NCI-H1436 treated with DMSO at 0.1 percent for 48 hours (cell line): ENCODE measurements at regions not wholly inside any gene's neighbourhood (a gene's known extent, or its start where the extent isn't known, plus 50 kb on each side); places are given as distances from the start of the nearest gene placed in this dataset.

Source experiments
- DNase-seq: peaks from one replicate; lab custom pipeline; 2025; lab: John Stamatoyannopoulos, UW

- no peak for DNase-seq
Measured at GRCh38 chr2:71864085-71864484, 283.6 kb downstream of the CYP26B1 start.

GRCh38 chr2:71863396-71863795 is 284.3 kb downstream of the CYP26B1 start:
- no peak for DNase-seq

GRCh38 chr2:71862921-71863320 is 284.7 kb downstream of the CYP26B1 start:
- no peak for DNase-seq

GRCh38 chr2:71861186-71862160 is 286.2 kb downstream of the CYP26B1 start:
- no peak for DNase-seq

GRCh38 chr2:71860381-71860926 is 287.2 kb downstream of the CYP26B1 start:
- DNase-seq: no peak

GRCh38 chr2:71859211-71859847 is 288.3 kb downstream of the CYP26B1 start:
- DNase-seq: no peak

- DNase-seq: no peak
Measured at GRCh38 chr2:71858071-71858470, 289.6 kb downstream of the CYP26B1 start.

- no peak for DNase-seq
Measured at GRCh38 chr2:71857636-71858035, 290.0 kb downstream of the CYP26B1 start.

- no peak for DNase-seq
Measured at GRCh38 chr2:71856773-71857525, 290.7 kb downstream of the CYP26B1 start.

GRCh38 chr2:71853858-71854257 is 293.8 kb downstream of the CYP26B1 start:
- DNase-seq: no peak

GRCh38 chr2:71852141-71852711 is 295.4 kb downstream of the CYP26B1 start:
- no peak for DNase-seq

GRCh38 chr2:71851094-71851750 is 296.4 kb downstream of the CYP26B1 start:
- no peak for DNase-seq

- DNase-seq: no peak
Measured at GRCh38 chr2:71850306-71850801, 297.3 kb downstream of the CYP26B1 start.

GRCh38 chr2:71849607-71850305 is 297.9 kb downstream of the CYP26B1 start:
- no peak for DNase-seq

GRCh38 chr2:71849111-71849510 is 298.6 kb downstream of the CYP26B1 start:
- no peak for DNase-seq

GRCh38 chr2:71846669-71847291 is 300.9 kb downstream of the CYP26B1 start:
- no peak for DNase-seq

- DNase-seq: no peak
Measured at GRCh38 chr2:71846072-71846471, 301.6 kb downstream of the CYP26B1 start.

- DNase-seq: no peak
Measured at GRCh38 chr2:71844967-71845366, 302.7 kb downstream of the CYP26B1 start.

- DNase-seq: no peak
Measured at GRCh38 chr2:71843391-71843850, 304.2 kb downstream of the CYP26B1 start.

- DNase-seq: no peak
Measured at GRCh38 chr2:71842744-71843143, 304.9 kb downstream of the CYP26B1 start.
